ENCODE measurements at regions not wholly inside any gene's neighbourhood (a gene's known extent, or its start where the extent isn't known, plus 50 kb on each side); places are given as distances from the start of the nearest gene placed in this dataset.

GRCh38 chr15:95498961-95499360 is 831.5 kb upstream of the NR2F2 start:
- H2BK5ac ChIP-seq (ENCODE audit: low read depth, low read length, poor library complexity), result no peak overlapping the region
- no peaks in the 10 kb centered on the region for H3K4me1 ChIP-seq (ENCODE audit: control insufficient read depth in 1 of 2, insufficient read depth in 2 of 2, low read length in 2 of 2)

GRCh38 chr15:95499397-95499796 is 831.1 kb upstream of the NR2F2 start:
- Histone ChIP-seq H3K4me1 (ENCODE audit: control insufficient read depth in 1 of 2, insufficient read depth in 2 of 2, low read length in 2 of 2) (no peaks in the 10 kb centered on the region), H2BK120ac (ENCODE audit: insufficient read depth, low read length, poor library complexity) (no peak overlapping the region), H4K8ac (ENCODE audit: low read depth, low read length) (no peak overlapping the region), H3K14ac (ENCODE audit: low read length) (no peak overlapping the region), H3K9ac (ENCODE audit: low read length) (no peak overlapping the region), H3K79me2 (ENCODE audit: control insufficient read depth, insufficient read depth, low read length, poor library complexity) (no peaks in the 10 kb centered on the region), H3K4ac (ENCODE audit: low read depth, low read length) (no peak overlapping the region), H4K12ac (ENCODE audit: low read depth, low read length) (no peak overlapping the region), H3K27ac (ENCODE audit: low read depth, low read length) (no peak overlapping the region), H3K4me2 (ENCODE audit: low read length) (no peak overlapping the region), H3K18ac (ENCODE audit: low read length) (no peak overlapping the region), H3K79me1 (ENCODE audit: low read length) (no peaks in the 10 kb centered on the region), H2AFZ (ENCODE audit: insufficient read depth, low read length, poor library complexity) (no peak overlapping the region), H4K91ac (ENCODE audit: low read depth, low read length) (no peak overlapping the region), H2BK5ac (ENCODE audit: low read depth, low read length, poor library complexity) (no peak overlapping the region), H3K27me3 (ENCODE audit: insufficient read depth, low read length) (no peaks in the 10 kb centered on the region), H3K36me3 (ENCODE audit: control insufficient read depth in 1 of 2, insufficient read depth in 2 of 2, low read length in 2 of 2) (no peaks in the 10 kb centered on the region), H3K9me3 (ENCODE audit: insufficient read depth, low read depth, low read length) (no peaks in the 10 kb centered on the region), H3K4me3 (ENCODE audit: low read depth, low read length) (no peak overlapping the region), H2BK12ac (ENCODE audit: low read length) (no peak overlapping the region), H3K23ac (ENCODE audit: low read length) (no peak overlapping the region), H2AK5ac (ENCODE audit: low read length) (no peak overlapping the region)
- DNase-seq, result no peak
- WGBS (ENCODE audit: extremely low coverage, insufficient coverage, insufficient read length), result no CpG with 5 or more reads among the region's 3 CpGs

More at GRCh38 chr15:95498961-95499360, 831.5 kb upstream of the NR2F2 start:
- H3K79me2 ChIP-seq (ENCODE audit: control insufficient read depth, insufficient read depth, low read length, poor library complexity), result no peaks in the 10 kb centered on the region
- no peak overlapping the region for H3K9ac ChIP-seq (ENCODE audit: low read length)
- no peak overlapping the region for H3K14ac ChIP-seq (ENCODE audit: low read length)
- no peak overlapping the region for H2AFZ ChIP-seq (ENCODE audit: insufficient read depth, low read length, poor library complexity)
- H3K36me3 ChIP-seq (ENCODE audit: control insufficient read depth in 1 of 2, insufficient read depth in 2 of 2, low read length in 2 of 2), result no peaks in the 10 kb centered on the region
- no peak overlapping the region for H3K4me3 ChIP-seq (ENCODE audit: low read depth, low read length)
- H3K23ac ChIP-seq (ENCODE audit: low read length), result no peak overlapping the region
- H2AK5ac ChIP-seq (ENCODE audit: low read length), result no peak overlapping the region
- no peak overlapping the region for H3K4me2 ChIP-seq (ENCODE audit: low read length)
- H3K9me3 ChIP-seq (ENCODE audit: insufficient read depth, low read depth, low read length), result no peaks in the 10 kb centered on the region
- no peak overlapping the region for H4K12ac ChIP-seq (ENCODE audit: low read depth, low read length)
- H4K91ac ChIP-seq (ENCODE audit: low read depth, low read length), result no peak overlapping the region
- no peak overlapping the region for H2BK120ac ChIP-seq (ENCODE audit: insufficient read depth, low read length, poor library complexity)
- H4K8ac ChIP-seq (ENCODE audit: low read depth, low read length), result no peak overlapping the region
- no peak overlapping the region for H3K18ac ChIP-seq (ENCODE audit: low read length)
- no peak overlapping the region for H3K4ac ChIP-seq (ENCODE audit: low read depth, low read length)
- no peak overlapping the region for H3K27ac ChIP-seq (ENCODE audit: low read depth, low read length)
- H3K79me1 ChIP-seq (ENCODE audit: low read length), result no peaks in the 10 kb centered on the region
- no peak for DNase-seq
- H2BK12ac ChIP-seq (ENCODE audit: low read length), result no peak overlapping the region
- no peaks in the 10 kb centered on the region for H3K27me3 ChIP-seq (ENCODE audit: insufficient read depth, low read length)

- Histone ChIP-seq H2BK12ac (ENCODE audit: low read length) (no peak overlapping the region), H3K4ac (ENCODE audit: low read depth, low read length) (no peak overlapping the region), H2AFZ (ENCODE audit: insufficient read depth, low read length, poor library complexity) (no peak overlapping the region), H3K18ac (ENCODE audit: low read length) (no peak overlapping the region), H3K79me2 (ENCODE audit: control insufficient read depth, insufficient read depth, low read length, poor library complexity) (no peaks in the 10 kb centered on the region), H3K27ac (ENCODE audit: low read depth, low read length) (no peak overlapping the region), H2BK120ac (ENCODE audit: insufficient read depth, low read length, poor library complexity) (no peak overlapping the region), H3K4me2 (ENCODE audit: low read length) (no peak overlapping the region), H3K79me1 (ENCODE audit: low read length) (no peaks in the 10 kb centered on the region), H3K14ac (ENCODE audit: low read length) (no peak overlapping the region), H2AK5ac (ENCODE audit: low read length) (no peak overlapping the region), H3K4me1 (ENCODE audit: control insufficient read depth in 1 of 2, insufficient read depth in 2 of 2, low read length in 2 of 2) (no peaks in the 10 kb centered on the region), H2BK5ac (ENCODE audit: low read depth, low read length, poor library complexity) (no peak overlapping the region), H4K8ac (ENCODE audit: low read depth, low read length) (no peak overlapping the region), H3K36me3 (ENCODE audit: control insufficient read depth in 1 of 2, insufficient read depth in 2 of 2, low read length in 2 of 2) (no peaks in the 10 kb centered on the region), H3K27me3 (ENCODE audit: insufficient read depth, low read length) (no peaks in the 10 kb centered on the region), H4K12ac (ENCODE audit: low read depth, low read length) (no peak overlapping the region), H3K9ac (ENCODE audit: low read length) (no peak overlapping the region), H3K23ac (ENCODE audit: low read length) (no peak overlapping the region), H3K4me3 (ENCODE audit: low read depth, low read length) (no peak overlapping the region), H3K9me3 (ENCODE audit: insufficient read depth, low read depth, low read length) (no peaks in the 10 kb centered on the region), H4K91ac (ENCODE audit: low read depth, low read length) (no peak overlapping the region)
- DNase-seq, result no peak
Observed at GRCh38 chr15:95501865-95502264, 828.6 kb upstream of the NR2F2 start.

GRCh38 chr15:95503107-95503506 is 827.4 kb upstream of the NR2F2 start:
- Histone ChIP-seq H3K18ac (ENCODE audit: low read length) (no peak overlapping the region), H3K79me1 (ENCODE audit: low read length) (no peaks in the 10 kb centered on the region), H4K12ac (ENCODE audit: low read depth, low read length) (no peak overlapping the region), H3K4me3 (ENCODE audit: low read depth, low read length) (no peak overlapping the region), H3K27me3 (ENCODE audit: insufficient read depth, low read length) (no peaks in the 10 kb centered on the region), H3K4me2 (ENCODE audit: low read length) (no peak overlapping the region), H2BK12ac (ENCODE audit: low read length) (no peak overlapping the region), H3K27ac (ENCODE audit: low read depth, low read length) (no peak overlapping the region), H3K9me3 (ENCODE audit: insufficient read depth, low read depth, low read length) (no peaks in the 10 kb centered on the region), H2BK120ac (ENCODE audit: insufficient read depth, low read length, poor library complexity) (no peak overlapping the region), H3K79me2 (ENCODE audit: control insufficient read depth, insufficient read depth, low read length, poor library complexity) (no peaks in the 10 kb centered on the region), H3K23ac (ENCODE audit: low read length) (no peak overlapping the region), H3K9ac (ENCODE audit: low read length) (no peak overlapping the region), H2AK5ac (ENCODE audit: low read length) (no peak overlapping the region), H3K14ac (ENCODE audit: low read length) (no peak overlapping the region), H3K4me1 (ENCODE audit: control insufficient read depth in 1 of 2, insufficient read depth in 2 of 2, low read length in 2 of 2) (no peaks in the 10 kb centered on the region), H3K4ac (ENCODE audit: low read depth, low read length) (no peak overlapping the region), H4K8ac (ENCODE audit: low read depth, low read length) (no peak overlapping the region), H2AFZ (ENCODE audit: insufficient read depth, low read length, poor library complexity) (no peak overlapping the region), H3K36me3 (ENCODE audit: control insufficient read depth in 1 of 2, insufficient read depth in 2 of 2, low read length in 2 of 2) (no peaks in the 10 kb centered on the region), H4K91ac (ENCODE audit: low read depth, low read length) (no peak overlapping the region), H2BK5ac (ENCODE audit: low read depth, low read length, poor library complexity) (no peak overlapping the region)
- no peak for DNase-seq
- WGBS (ENCODE audit: extremely low coverage, insufficient coverage, insufficient read length), result no CpG with 5 or more reads among the region's 2 CpGs

All from trophoblast cell (in vitro differentiated cells and primary cell).